SK-N-SH treated with all-trans-retinoic acid at 6 μM for 48 hours (cell line): ENCODE measurements at regions not wholly inside any gene's neighbourhood (a gene's known extent, or its start where the extent isn't known, plus 50 kb on each side); places are given as distances from the start of the nearest gene placed in this dataset.

Source experiments
- ATAC-seq: fragments of 200-7000 bp; cut with Tn5 transposase; 3 replicates; pipeline ENCODE4 v1.9.1; 2020; ENCODE audit warnings: mild to moderate bottlenecking, moderate library complexity
- ARNTL ChIP-seq: fragments of 450-650 bp; formaldehyde crosslinking; IDR thresholded peaks from 2 replicates; pipeline ENCODE4 v1.5.0; 2020; ENCODE audit warnings: low read depth, mild to moderate bottlenecking, moderate library complexity, borderline replicate concordance
- BACH2 ChIP-seq: fragments of 250-450 bp; sonication (Bioruptor Pico); IDR thresholded peaks from 2 replicates; pipeline ENCODE4 v1.9.0; 2021; ENCODE audit warnings: mild to moderate bottlenecking, borderline replicate concordance
- ESRRG ChIP-seq: fragments of 250-450 bp; sonication (Bioruptor Pico); IDR thresholded peaks from 2 replicates; pipeline ENCODE4 v1.6.1; 2021; ENCODE audit warnings: mild to moderate bottlenecking
- GLIS3 ChIP-seq: fragments of 250-450 bp; sonication (Bioruptor Pico); IDR thresholded peaks from 2 replicates; pipeline ENCODE4 v1.5.0; 2020; ENCODE audit warnings: mild to moderate bottlenecking, moderate library complexity
- ISL1 ChIP-seq: fragments of 250-450 bp; sonication (Bioruptor Pico); IDR thresholded peaks from 2 replicates; pipeline ENCODE4 v2.1.2; 2022; ENCODE audit warnings: mild to moderate bottlenecking, moderate library complexity
- OSR1 ChIP-seq: fragments of 250-450 bp; sonication (Bioruptor Pico); IDR thresholded peaks from 2 replicates; pipeline ENCODE4 v1.8.0; 2022; ENCODE audit warnings: moderate library complexity, mild to moderate bottlenecking, inconsistent platforms
- PPARA ChIP-seq: fragments of 250-450 bp; sonication (Bioruptor Pico); IDR thresholded peaks from 2 replicates; pipeline ENCODE4 v1.5.0; 2020; ENCODE audit warnings: mild to moderate bottlenecking, borderline replicate concordance
- RARB ChIP-seq: fragments of 250-450 bp; sonication (Bioruptor Pico); IDR thresholded peaks from 2 replicates; pipeline ENCODE4 v1.8.0; 2021; ENCODE audit warnings: mild to moderate bottlenecking, moderate library complexity
- SNAI2 ChIP-seq: fragments of 250-450 bp; sonication (Bioruptor Pico); IDR thresholded peaks from 2 replicates; pipeline ENCODE4 v1.5.0; 2020; ENCODE audit warnings: mild to moderate bottlenecking, moderate library complexity
- TCF4 ChIP-seq: fragments of 250-450 bp; sonication (Bioruptor Pico); IDR thresholded peaks from 2 replicates; pipeline ENCODE4 v1.8.0; 2021; ENCODE audit warnings: mild to moderate bottlenecking, moderate library complexity, borderline replicate concordance
- ZC3H10 ChIP-seq: fragments of 250-450 bp; sonication (Bioruptor Pico); IDR thresholded peaks from 2 replicates; pipeline ENCODE4 v1.5.1; 2021; ENCODE audit warnings: mild to moderate bottlenecking, moderate library complexity
- ZFP3 ChIP-seq: fragments of 250-450 bp; sonication (Bioruptor Pico); IDR thresholded peaks from 2 replicates; pipeline ENCODE4 v1.5.0; 2020; ENCODE audit warnings: mild to moderate bottlenecking, moderate library complexity
- ZFP30 ChIP-seq: fragments of 450-650 bp; formaldehyde crosslinking; IDR thresholded peaks from 2 replicates; pipeline ENCODE4 v1.5.0; 2022; ENCODE audit warnings: mild to moderate bottlenecking, moderate library complexity
- ZNF565 ChIP-seq: fragments of 450-650 bp; formaldehyde crosslinking; conservative IDR thresholded peaks from 2 replicates; pipeline ENCODE4 v1.5.0; 2020; ENCODE audit warnings: low read depth, mild to moderate bottlenecking, moderate library complexity
- ZNF70 ChIP-seq: fragments of 450-650 bp; formaldehyde crosslinking; IDR thresholded peaks from 2 replicates; pipeline ENCODE4 v1.5.0; 2020; ENCODE audit warnings: mild to moderate bottlenecking, moderate library complexity
- ZNF8 ChIP-seq: fragments of 450-650 bp; formaldehyde crosslinking; IDR thresholded peaks from 2 replicates; pipeline ENCODE4 v1.5.0; 2020; ENCODE audit warnings: mild to moderate bottlenecking, moderate library complexity
- TF ChIP-seq, protein P1 (sequence below): fragments of 250-450 bp; sonication (Bioruptor Pico); IDR thresholded peaks from 2 replicates; pipeline ENCODE4 v1.8.0; 2020; ENCODE audit warnings: mild to moderate bottlenecking, moderate library complexity, borderline replicate concordance
- TF ChIP-seq, protein P2 (sequence below): fragments of 250-450 bp; sonication (Bioruptor Pico); IDR thresholded peaks from 2 replicates; pipeline ENCODE4 v1.5.1; 2021; ENCODE audit warnings: mild to moderate bottlenecking, moderate library complexity
- TF ChIP-seq, protein P3 (sequence below): fragments of 250-450 bp; sonication (Bioruptor Pico); IDR thresholded peaks from 2 replicates; pipeline ENCODE4 v1.5.0; 2020; ENCODE audit warnings: mild to moderate bottlenecking, moderate library complexity
- TF ChIP-seq, protein P4 (sequence below): fragments of 250-450 bp; sonication (Bioruptor Pico); IDR thresholded peaks from 2 replicates; pipeline ENCODE4 v1.5.1; 2020; ENCODE audit warnings: low read depth, mild to moderate bottlenecking, moderate library complexity
- TF ChIP-seq, protein P5 (sequence below): fragments of 250-450 bp; sonication (Bioruptor Pico); IDR thresholded peaks from 2 replicates; pipeline ENCODE4 v1.8.0; 2021; ENCODE audit warnings: low read depth, mild to moderate bottlenecking, moderate library complexity, borderline replicate concordance

DNA sequence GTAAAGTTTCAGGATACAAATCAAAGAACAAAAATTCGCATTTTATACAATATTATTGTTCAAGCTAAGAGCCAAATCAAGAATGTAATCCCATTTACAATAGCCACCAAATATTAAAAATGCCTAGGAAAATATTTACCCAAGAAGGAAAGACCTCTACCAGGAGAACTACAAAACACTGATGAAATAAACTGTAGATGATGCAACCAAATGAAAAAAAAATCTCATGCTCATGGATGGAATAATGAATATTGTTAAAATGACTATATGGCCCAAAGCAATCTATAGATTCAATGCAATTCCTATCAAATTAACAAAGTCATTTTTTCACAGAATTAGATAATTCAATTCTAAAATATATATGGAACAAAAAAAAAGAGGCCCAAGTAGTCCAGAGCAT is 708.8 kb upstream of the MAN1A1 start (continued):
- no peak for TF ChIP-seq ZC3H10 (CRISPR knock-in tag)

DNA sequence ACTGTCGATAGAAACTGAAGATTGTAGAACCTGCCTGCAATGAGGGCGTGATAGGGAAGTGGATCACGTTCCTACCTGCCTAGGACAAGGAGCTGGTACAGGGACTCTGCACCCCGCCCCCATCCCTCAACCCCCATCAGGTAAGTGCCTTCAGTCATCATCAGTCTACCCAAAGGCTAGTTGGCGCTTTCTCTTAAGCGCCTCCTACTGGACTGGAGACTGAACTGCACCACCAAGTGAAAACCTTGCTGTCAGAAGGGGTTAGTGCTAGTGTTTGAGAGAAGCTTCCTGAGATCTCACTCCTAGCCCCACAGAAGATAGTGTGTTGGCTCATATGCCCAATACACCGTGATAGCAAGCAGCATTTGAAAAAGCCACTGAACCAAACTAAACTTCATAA is 706.5 kb upstream of the MAN1A1 start:
- TF ChIP-seq RARB (CRISPR knock-in tag) (no peak), ZNF70 (CRISPR knock-in tag) (no peak), ZFP30 (CRISPR knock-in tag) (no peak), GLIS3 (no peak), ZFP3 (CRISPR knock-in tag) (no peak), SNAI2 (no peak), ESRRG (CRISPR knock-in tag) (no peak), ZC3H10 (CRISPR knock-in tag) (no peak), OSR1 (CRISPR knock-in tag) (no peak)
- TF ChIP-seq, protein P1, sequence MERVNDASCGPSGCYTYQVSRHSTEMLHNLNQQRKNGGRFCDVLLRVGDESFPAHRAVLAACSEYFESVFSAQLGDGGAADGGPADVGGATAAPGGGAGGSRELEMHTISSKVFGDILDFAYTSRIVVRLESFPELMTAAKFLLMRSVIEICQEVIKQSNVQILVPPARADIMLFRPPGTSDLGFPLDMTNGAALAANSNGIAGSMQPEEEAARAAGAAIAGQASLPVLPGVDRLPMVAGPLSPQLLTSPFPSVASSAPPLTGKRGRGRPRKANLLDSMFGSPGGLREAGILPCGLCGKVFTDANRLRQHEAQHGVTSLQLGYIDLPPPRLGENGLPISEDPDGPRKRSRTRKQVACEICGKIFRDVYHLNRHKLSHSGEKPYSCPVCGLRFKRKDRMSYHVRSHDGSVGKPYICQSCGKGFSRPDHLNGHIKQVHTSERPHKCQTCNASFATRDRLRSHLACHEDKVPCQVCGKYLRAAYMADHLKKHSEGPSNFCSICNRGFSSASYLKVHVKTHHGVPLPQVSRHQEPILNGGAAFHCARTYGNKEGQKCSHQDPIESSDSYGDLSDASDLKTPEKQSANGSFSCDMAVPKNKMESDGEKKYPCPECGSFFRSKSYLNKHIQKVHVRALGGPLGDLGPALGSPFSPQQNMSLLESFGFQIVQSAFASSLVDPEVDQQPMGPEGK (CRISPR knock-in tag), result no peak
- no peak for ATAC-seq

DNA sequence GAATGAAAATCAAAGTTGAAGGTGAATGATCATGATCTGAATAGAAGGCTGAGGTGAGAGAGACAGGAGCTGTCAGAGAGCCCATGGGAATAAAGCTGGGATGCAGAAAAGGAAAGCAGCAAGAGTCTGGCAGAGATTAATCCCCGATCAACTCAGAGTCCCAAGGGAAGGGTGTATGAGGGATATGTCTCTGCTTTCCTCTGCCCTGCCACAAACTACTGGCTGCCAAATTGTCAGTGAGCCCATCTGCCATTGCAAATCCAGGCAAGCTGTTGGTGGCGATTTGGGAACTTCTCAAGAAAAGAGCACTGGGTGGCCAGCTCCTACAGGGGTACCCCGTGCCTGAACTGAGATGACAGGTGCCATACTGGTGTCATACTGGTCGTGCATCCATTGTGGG is 705.5 kb upstream of the MAN1A1 start:
- ATAC-seq, result no peak
- no peak for TF ChIP-seq ISL1 (CRISPR knock-in tag)
- TF ChIP-seq, protein P1 (CRISPR knock-in tag), result no peak
- TF ChIP-seq, protein P2, sequence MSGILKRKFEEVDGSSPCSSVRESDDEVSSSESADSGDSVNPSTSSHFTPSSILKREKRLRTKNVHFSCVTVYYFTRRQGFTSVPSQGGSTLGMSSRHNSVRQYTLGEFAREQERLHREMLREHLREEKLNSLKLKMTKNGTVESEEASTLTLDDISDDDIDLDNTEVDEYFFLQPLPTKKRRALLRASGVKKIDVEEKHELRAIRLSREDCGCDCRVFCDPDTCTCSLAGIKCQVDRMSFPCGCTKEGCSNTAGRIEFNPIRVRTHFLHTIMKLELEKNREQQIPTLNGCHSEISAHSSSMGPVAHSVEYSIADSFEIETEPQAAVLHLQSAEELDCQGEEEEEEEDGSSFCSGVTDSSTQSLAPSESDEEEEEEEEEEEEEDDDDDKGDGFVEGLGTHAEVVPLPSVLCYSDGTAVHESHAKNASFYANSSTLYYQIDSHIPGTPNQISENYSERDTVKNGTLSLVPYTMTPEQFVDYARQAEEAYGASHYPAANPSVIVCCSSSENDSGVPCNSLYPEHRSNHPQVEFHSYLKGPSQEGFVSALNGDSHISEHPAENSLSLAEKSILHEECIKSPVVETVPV (CRISPR knock-in tag), result no peak
- TF ChIP-seq ZC3H10 (CRISPR knock-in tag), result no peak
- TF ChIP-seq GLIS3, result no peak
- TF ChIP-seq ARNTL (CRISPR knock-in tag), result no peak
- TF ChIP-seq, all 23 proteins: peak for 0

DNA sequence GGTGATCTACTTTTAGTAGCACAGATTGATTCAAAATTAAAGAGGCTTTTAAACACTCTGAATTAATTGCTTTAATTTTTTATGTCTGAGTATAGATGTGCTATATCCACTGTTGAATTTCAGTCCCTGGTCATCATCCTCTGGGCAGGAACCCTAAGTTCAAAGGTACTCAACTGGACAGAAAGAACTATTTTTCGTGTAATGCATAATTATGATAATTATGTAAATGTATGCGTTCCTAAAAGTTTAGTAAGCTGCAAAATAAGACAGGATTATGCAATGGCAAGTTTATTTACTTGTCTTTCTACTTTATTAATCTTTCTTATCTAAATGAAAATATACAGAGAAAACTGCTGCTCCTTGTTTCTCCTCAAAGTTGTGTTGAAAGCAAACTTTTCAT is 690.1 kb upstream of the MAN1A1 start:
- TF ChIP-seq ZNF8 (no peak), OSR1 (CRISPR knock-in tag) (no peak), ESRRG (CRISPR knock-in tag) (no peak), TCF4 (CRISPR knock-in tag) (no peak), PPARA (CRISPR knock-in tag) (no peak), RARB (CRISPR knock-in tag) (no peak), ZFP3 (CRISPR knock-in tag) (no peak), GLIS3 (no peak), ARNTL (CRISPR knock-in tag) (no peak), BACH2 (CRISPR knock-in tag) (no peak), ZNF565 (CRISPR knock-in tag) (no peak), SNAI2 (no peak)
- TF ChIP-seq, protein P3, sequence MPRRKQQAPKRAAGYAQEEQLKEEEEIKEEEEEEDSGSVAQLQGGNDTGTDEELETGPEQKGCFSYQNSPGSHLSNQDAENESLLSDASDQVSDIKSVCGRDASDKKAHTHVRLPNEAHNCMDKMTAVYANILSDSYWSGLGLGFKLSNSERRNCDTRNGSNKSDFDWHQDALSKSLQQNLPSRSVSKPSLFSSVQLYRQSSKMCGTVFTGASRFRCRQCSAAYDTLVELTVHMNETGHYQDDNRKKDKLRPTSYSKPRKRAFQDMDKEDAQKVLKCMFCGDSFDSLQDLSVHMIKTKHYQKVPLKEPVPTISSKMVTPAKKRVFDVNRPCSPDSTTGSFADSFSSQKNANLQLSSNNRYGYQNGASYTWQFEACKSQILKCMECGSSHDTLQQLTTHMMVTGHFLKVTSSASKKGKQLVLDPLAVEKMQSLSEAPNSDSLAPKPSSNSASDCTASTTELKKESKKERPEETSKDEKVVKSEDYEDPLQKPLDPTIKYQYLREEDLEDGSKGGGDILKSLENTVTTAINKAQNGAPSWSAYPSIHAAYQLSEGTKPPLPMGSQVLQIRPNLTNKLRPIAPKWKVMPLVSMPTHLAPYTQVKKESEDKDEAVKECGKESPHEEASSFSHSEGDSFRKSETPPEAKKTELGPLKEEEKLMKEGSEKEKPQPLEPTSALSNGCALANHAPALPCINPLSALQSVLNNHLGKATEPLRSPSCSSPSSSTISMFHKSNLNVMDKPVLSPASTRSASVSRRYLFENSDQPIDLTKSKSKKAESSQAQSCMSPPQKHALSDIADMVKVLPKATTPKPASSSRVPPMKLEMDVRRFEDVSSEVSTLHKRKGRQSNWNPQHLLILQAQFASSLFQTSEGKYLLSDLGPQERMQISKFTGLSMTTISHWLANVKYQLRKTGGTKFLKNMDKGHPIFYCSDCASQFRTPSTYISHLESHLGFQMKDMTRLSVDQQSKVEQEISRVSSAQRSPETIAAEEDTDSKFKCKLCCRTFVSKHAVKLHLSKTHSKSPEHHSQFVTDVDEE (CRISPR knock-in tag), result no peak
- TF ChIP-seq, protein P4, sequence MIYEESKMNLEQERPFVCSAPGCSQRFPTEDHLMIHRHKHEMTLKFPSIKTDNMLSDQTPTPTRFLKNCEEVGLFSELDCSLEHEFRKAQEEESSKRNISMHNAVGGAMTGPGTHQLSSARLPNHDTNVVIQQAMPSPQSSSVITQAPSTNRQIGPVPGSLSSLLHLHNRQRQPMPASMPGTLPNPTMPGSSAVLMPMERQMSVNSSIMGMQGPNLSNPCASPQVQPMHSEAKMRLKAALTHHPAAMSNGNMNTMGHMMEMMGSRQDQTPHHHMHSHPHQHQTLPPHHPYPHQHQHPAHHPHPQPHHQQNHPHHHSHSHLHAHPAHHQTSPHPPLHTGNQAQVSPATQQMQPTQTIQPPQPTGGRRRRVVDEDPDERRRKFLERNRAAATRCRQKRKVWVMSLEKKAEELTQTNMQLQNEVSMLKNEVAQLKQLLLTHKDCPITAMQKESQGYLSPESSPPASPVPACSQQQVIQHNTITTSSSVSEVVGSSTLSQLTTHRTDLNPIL (CRISPR knock-in tag), result no peak
- TF ChIP-seq, protein P5, sequence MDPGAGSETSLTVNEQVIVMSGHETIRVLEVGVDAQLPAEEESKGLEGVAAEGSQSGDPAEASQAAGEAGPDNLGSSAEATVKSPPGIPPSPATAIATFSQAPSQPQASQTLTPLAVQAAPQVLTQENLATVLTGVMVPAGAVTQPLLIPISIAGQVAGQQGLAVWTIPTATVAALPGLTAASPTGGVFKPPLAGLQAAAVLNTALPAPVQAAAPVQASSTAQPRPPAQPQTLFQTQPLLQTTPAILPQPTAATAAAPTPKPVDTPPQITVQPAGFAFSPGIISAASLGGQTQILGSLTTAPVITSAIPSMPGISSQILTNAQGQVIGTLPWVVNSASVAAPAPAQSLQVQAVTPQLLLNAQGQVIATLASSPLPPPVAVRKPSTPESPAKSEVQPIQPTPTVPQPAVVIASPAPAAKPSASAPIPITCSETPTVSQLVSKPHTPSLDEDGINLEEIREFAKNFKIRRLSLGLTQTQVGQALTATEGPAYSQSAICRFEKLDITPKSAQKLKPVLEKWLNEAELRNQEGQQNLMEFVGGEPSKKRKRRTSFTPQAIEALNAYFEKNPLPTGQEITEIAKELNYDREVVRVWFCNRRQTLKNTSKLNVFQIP (CRISPR knock-in tag), result no peak
- TF ChIP-seq, protein P1 (CRISPR knock-in tag), result no peak
- no peak for ATAC-seq
